Astrocyte (in vitro differentiated cells and primary cell): ENCODE measurements at regions not wholly inside any gene's neighbourhood (a gene's known extent, or its start where the extent isn't known, plus 50 kb on each side); places are given as distances from the start of the nearest gene placed in this dataset.

Source experiments
- DNase-seq: peaks from one replicate; pipeline ENCODE4 v3.0.0-alpha.2; 2010; ENCODE audit warnings: low read depth
- FAIRE-seq: peaks from 2 replicates; lab custom pipeline; 2011; peaks lifted over from hg19 to GRCh38; lab: Jason Lieb, UNC
- H2AFZ ChIP-seq: 2 replicates; pipeline ENCODE4 v1.6.0; 2012; ENCODE audit warnings: low read depth, low read length, inconsistent platforms
- H3K27ac ChIP-seq: 2 replicates; pipeline ENCODE4 v1.5.1; 2011; ENCODE audit warnings: low read depth, low read length, inconsistent platforms
- H3K27me3 ChIP-seq: 2 replicates; pipeline ENCODE4 v1.6.0; 2011; ENCODE audit warnings: low read length, inconsistent platforms; ENCODE audit not compliant: insufficient read depth
- H3K36me3 ChIP-seq: 2 replicates; pipeline ENCODE4 v1.5.1; 2011; ENCODE audit warnings: low read length, inconsistent platforms; ENCODE audit not compliant: insufficient read depth
- H3K4me1 ChIP-seq: 2 replicates; pipeline ENCODE4 v1.5.1; 2011; ENCODE audit warnings: low read length, inconsistent platforms; ENCODE audit not compliant: insufficient read depth
- H3K4me2 ChIP-seq: 2 replicates; pipeline ENCODE4 v1.6.0; 2012; ENCODE audit warnings: low read length, inconsistent platforms
- H3K4me3 ChIP-seq: 2 replicates; pipeline ENCODE4 v1.5.1; 2011; ENCODE audit warnings: low read depth, mild to moderate bottlenecking, low read length, inconsistent platforms; ENCODE audit not compliant: insufficient read depth
- H3K79me2 ChIP-seq: 2 replicates; pipeline ENCODE4 v1.6.0; 2012; ENCODE audit warnings: mild to moderate bottlenecking, low read length, inconsistent platforms; ENCODE audit not compliant: insufficient read depth
- H3K9ac ChIP-seq: 2 replicates; pipeline ENCODE4 v1.6.0; 2012; ENCODE audit warnings: mild to moderate bottlenecking, low read length, inconsistent platforms
- H3K9me3 ChIP-seq: 2 replicates; pipeline ENCODE4 v1.5.1; 2012; ENCODE audit warnings: low read depth, mild to moderate bottlenecking, low read length, inconsistent platforms; ENCODE audit not compliant: insufficient read depth
- H4K20me1 ChIP-seq: 2 replicates; pipeline ENCODE4 v1.6.0; 2012; ENCODE audit warnings: low read length, inconsistent platforms; ENCODE audit not compliant: insufficient read depth
- H3K27ac Mint-ChIP-seq: one replicate; pipeline ENCODE4 v1.8.0; 2021; ENCODE audit warnings: mild to moderate bottlenecking, mixed read lengths; ENCODE audit not compliant: unreplicated experiment
- H3K27me3 Mint-ChIP-seq: one replicate; pipeline ENCODE4 v1.8.0; 2021; ENCODE audit warnings: low read depth, mixed read lengths; ENCODE audit not compliant: unreplicated experiment
- H3K36me3 Mint-ChIP-seq: one replicate; pipeline ENCODE4 v1.8.0; 2021; ENCODE audit warnings: low read depth, mixed read lengths; ENCODE audit not compliant: unreplicated experiment
- H3K4me1 Mint-ChIP-seq: one replicate; pipeline ENCODE4 v1.8.0; 2021; ENCODE audit warnings: low read depth, mixed read lengths; ENCODE audit not compliant: unreplicated experiment
- H3K4me3 Mint-ChIP-seq: one replicate; pipeline ENCODE4 v1.8.0; 2021; ENCODE audit warnings: mild to moderate bottlenecking, moderate library complexity, mixed read lengths; ENCODE audit not compliant: unreplicated experiment
- H3K9me3 Mint-ChIP-seq: one replicate; pipeline ENCODE4 v1.8.0; 2021; ENCODE audit warnings: mild to moderate bottlenecking, mixed read lengths; ENCODE audit not compliant: unreplicated experiment
- CTCF ChIP-seq: IDR thresholded peaks from 2 replicates; pipeline ENCODE4 v1.5.1; 2011; ENCODE audit warnings: low read depth, mild to moderate bottlenecking, inconsistent platforms, low read length, moderate library complexity; ENCODE audit not compliant: insufficient read depth
- EZH2 ChIP-seq: IDR thresholded peaks from 2 replicates; pipeline ENCODE4 v1.6.1; 2012; ENCODE audit warnings: mild to moderate bottlenecking, low read length, inconsistent platforms; ENCODE audit not compliant: insufficient read depth

GRCh38 chr2:225164401-225165050 is 122.3 kb upstream of the DOCK10 start:
- no peak overlapping the region for H3K27ac ChIP-seq
- H3K9me3 ChIP-seq, result no peaks in the 10 kb centered on the region
- no peak overlapping the region for H3K4me3 ChIP-seq
- H3K27me3 ChIP-seq, result no peaks in the 10 kb centered on the region
- Mint-ChIP-seq H3K9me3 (no peaks in the 10 kb centered on the region), H3K4me1 (no peaks in the 10 kb centered on the region), H3K27ac (no peak overlapping the region), H3K27me3 (peaks cover 2% of the 10 kb centered on the region), H3K36me3 (no peaks in the 10 kb centered on the region), H3K4me3 (no peak overlapping the region)
- no peaks in the 10 kb centered on the region for H4K20me1 ChIP-seq
- H3K79me2 ChIP-seq, result no peaks in the 10 kb centered on the region
- H3K36me3 ChIP-seq, result no peaks in the 10 kb centered on the region
- TF ChIP-seq EZH2 (no peak), CTCF (no peak)
- no peaks in the 10 kb centered on the region for H3K4me1 ChIP-seq
- no peak overlapping the region for H2AFZ ChIP-seq
- H3K4me2 ChIP-seq, result peak overlapping the region; percentile 12
- DNase-seq, result no peak
- H3K9ac ChIP-seq, result no peak overlapping the region
- no peak for FAIRE-seq

- H3K9me3 Mint-ChIP-seq, result no peaks in the 10 kb centered on the region
- Histone ChIP-seq H3K4me2 (no peak overlapping the region), H3K79me2 (no peaks in the 10 kb centered on the region), H2AFZ (no peak overlapping the region), H4K20me1 (no peaks in the 10 kb centered on the region), H3K9me3 (no peaks in the 10 kb centered on the region), H3K4me1 (no peaks in the 10 kb centered on the region), H3K27me3 (no peaks in the 10 kb centered on the region), H3K9ac (no peak overlapping the region), H3K27ac (no peak overlapping the region), H3K4me3 (no peak overlapping the region), H3K36me3 (no peaks in the 10 kb centered on the region)
- no peaks in the 10 kb centered on the region for H3K36me3 Mint-ChIP-seq
- H3K27me3 Mint-ChIP-seq, result no peaks in the 10 kb centered on the region
- no peak overlapping the region for H3K4me3 Mint-ChIP-seq
- DNase-seq, result no peak
- no peak overlapping the region for H3K27ac Mint-ChIP-seq
- H3K4me1 Mint-ChIP-seq, result no peaks in the 10 kb centered on the region
- TF ChIP-seq CTCF (no peak), EZH2 (no peak)
- no peak for FAIRE-seq
These were observed 116.1 kb upstream of the DOCK10 start for GRCh38 chr2:225158360-225158759.

- DNase-seq (no peak), FAIRE-seq (no peak)
- Mint-ChIP-seq H3K4me3 (no peak overlapping the region), H3K36me3 (no peaks in the 10 kb centered on the region), H3K4me1 (no peaks in the 10 kb centered on the region), H3K9me3 (no peaks in the 10 kb centered on the region), H3K27me3 (no peaks in the 10 kb centered on the region), H3K27ac (no peak overlapping the region)
- Histone ChIP-seq H2AFZ (no peak overlapping the region), H3K36me3 (no peaks in the 10 kb centered on the region), H3K4me3 (no peak overlapping the region), H3K27ac (no peak overlapping the region), H3K4me1 (no peaks in the 10 kb centered on the region), H3K27me3 (no peaks in the 10 kb centered on the region), H3K4me2 (no peak overlapping the region), H4K20me1 (no peaks in the 10 kb centered on the region), H3K9me3 (no peaks in the 10 kb centered on the region), H3K9ac (no peak overlapping the region), H3K79me2 (no peaks in the 10 kb centered on the region)
- TF ChIP-seq EZH2 (no peak), CTCF (no peak)
These were observed 114.7 kb upstream of the DOCK10 start for GRCh38 chr2:225156853-225157451.
